Stimulated activated CD4-positive, alpha-beta T cell treated with anti-CD3 and anti-CD28 coated beads, Interleukin-2, amount 100 ng/mL, for 4 hours (primary cell): ENCODE measurements at regions not wholly inside any gene's neighbourhood (a gene's known extent, or its start where the extent isn't known, plus 50 kb on each side); places are given as distances from the start of the nearest gene placed in this dataset.
A peak's percentile ranks its signal among the peaks of the same experiment; 100 is the strongest.

ENCODE experiments used
- DNase-seq: peaks from one replicate; pipeline ENCODE4 v3.0.0-alpha.2; 2020; ENCODE audit warnings: low read depth

DNA sequence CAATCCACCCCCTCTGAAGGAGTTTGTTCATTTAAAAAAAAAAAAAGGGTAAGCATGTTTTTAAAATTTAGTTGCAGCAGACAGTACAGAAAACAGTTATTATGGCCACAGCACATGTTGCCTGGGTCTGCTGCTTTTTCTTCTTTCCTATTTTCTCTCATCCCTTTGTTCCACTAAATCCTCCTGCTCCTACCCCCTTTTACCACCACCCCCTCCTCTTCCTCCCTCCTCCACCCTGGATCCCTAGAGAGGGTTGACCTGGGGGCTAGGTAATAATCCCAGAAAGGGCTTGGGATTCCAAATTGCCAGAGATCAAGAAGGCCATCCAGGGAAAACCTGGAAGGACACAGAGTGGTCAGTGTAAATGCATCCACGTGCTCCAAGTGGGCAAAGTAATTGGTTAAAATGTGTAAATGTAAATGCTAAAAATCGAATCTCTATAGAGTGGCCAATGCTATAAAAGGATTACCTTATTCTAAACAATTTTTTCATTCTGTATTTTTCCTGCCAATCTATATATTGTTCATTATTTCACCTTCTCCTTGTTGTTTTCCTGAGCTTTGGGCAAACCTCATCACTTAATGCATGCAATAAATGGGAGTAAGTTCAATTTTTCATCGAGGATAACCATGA, 89.0 kb upstream of the PIK3CG start:
- DNase-seq: no peak

DNA sequence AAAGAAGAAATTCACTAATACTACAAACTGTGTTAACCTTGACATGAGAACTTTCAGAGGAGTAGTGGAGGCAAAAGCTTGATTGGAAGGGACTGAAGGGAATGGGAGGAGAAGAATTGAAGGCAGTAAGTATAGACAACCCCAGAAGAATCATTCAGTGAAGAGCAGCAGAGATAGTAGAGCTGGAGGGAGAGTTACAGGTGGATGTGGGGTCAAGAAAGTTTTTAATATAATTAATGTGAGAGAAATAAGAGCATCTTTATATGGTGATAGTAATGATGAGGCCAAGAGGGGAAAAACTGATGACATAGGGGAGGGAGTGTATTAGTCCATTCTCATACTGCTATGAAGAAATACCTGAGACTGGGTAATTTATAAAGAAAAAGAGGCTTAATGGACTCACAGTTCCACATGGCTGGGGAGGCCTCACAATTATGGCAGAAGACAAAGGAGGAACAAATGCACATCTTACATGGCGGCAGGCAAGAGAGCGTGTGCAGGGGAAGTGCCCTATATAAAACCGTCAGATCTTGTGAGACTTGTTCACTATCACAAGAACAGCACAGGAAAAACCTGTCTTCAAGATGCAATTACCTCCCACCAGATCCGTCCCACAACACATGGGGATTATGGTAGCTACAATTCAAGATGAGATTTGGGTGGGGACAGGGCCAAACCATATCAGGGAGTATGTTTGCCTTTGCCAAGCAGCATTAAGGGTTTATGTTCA, 88.3 kb upstream of the PIK3CG start:
- no peak for DNase-seq

- no peak for DNase-seq
Measured at GRCh38 chr7:106777674-106778299, 87.3 kb upstream of the PIK3CG start.

GRCh38 chr7:106778656-106779250, 86.3 kb upstream of the PIK3CG start:
- no peak for DNase-seq

GRCh38 chr7:106779877-106780276, 85.2 kb upstream of the PIK3CG start:
- no peak for DNase-seq

DNA sequence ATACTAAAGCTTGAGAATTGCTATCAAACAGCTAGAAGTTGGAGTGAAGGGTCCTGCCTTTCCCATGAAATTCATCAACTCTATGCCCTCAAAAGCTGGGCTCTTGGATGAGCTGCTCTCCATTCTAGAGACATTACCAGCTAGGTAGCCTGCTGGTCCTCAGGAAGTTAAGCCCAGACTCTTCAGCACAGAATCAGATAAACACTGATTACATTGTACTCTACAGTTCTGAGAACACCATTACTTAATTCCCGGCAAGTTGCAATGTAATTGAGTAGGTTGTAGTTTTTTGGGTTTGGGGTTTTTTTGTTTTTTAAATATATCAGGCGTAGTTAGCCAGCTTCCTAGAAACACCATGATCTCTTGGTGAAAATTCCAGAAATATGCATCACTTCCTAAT, 84.1 kb upstream of the PIK3CG start:
- no peak for DNase-seq

- DNase-seq: no peak
Measured at GRCh38 chr7:106781828-106782544, 83.1 kb upstream of the PIK3CG start.

DNA sequence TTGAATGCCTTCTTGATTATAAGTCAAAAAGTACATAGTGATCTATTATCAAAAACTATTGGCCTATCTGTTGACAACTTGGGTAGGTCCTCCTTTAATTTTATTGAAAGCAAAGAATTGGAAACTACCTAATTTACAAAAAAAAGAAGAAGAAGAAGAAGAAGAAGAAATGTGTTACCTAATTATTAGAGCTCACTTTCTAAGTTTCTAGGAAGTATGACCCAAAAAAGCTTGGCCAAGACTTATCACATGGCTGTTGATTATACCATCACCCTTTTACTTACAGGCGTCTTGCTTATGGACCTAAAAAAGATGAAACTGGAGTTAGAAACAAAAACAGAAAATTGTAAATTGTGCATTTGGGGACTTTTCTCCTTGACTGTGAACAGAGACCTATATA, 81.8 kb upstream of the PIK3CG start:
- no peak for DNase-seq

- no peak for DNase-seq
Measured at GRCh38 chr7:106788637-106789036, 76.4 kb upstream of the PIK3CG start.

- DNase-seq: no peak
Measured at GRCh38 chr7:106791526-106791925, 73.6 kb upstream of the PIK3CG start.

DNA sequence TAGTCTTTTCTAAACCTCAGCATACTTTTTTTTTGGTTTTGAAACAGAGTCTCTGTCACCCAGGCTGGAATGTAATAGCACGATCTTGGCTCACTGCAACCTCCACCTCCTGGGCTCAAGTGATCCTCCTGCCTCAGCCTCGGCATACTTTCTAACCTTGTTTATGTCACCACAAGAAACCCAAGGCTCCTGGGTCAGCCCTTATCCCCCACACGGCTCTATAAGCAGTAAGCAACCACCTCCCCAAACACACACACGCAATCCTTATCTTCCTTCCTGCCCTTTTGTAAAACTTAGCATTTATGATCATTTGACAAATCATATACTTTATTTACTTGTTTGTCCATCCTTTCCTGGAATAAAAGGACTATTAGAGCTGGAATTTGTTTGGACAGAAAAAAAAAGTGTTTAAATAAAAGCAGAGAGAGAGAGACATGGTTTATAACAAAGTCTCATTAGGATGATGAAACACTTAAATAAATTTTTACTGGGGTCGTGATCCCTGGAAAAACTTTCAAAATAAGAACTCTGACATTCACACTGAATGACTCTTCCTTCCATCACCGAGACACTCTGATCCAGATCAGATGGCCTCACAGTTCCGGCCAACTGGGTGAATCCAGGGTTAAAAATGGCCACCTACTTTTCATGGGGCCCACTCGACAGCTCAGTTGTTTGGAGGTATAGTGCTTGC, 72.7 kb upstream of the PIK3CG start:
- DNase-seq: no peak

- DNase-seq: peak; percentile 18
Measured at GRCh38 chr7:106793015-106793975, 71.8 kb upstream of the PIK3CG start.

DNA sequence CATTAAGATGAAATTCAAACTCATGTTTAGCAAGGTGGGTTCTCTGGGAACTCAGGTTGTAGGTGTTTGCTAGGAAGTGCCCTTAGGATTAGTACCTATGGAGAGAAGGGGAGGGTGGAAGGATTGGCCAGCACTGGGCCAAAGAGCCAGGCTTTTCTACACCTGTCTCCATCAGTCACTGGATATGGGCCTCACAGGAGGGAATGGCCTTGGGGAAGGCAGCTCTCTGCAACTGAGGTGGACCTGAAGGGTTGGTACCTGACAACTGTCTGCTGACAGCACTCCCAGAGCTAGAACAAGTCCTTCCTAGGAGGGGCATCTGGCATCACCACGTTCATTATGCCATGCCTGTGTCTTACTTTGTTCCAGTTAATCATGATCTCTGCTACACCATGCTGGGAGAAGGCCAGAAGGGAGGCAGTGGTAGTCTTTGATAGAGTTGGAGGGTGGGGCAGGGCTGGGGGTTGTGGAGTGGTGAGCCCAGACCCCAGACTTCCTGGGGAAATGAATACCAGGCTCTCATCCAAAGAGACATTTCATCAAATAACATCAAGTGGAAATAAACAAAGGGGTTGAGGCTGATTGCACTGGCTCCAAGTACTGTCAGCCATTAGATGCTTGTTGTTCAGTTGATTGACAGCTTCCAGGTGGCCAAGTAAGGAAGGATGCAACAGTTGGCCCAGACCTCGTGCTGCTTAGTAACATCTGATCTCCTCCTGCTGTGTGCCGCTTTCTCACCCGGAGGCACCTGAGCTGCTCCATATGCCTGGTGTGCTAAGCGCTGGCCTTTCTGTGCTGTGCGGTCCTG, 70.6 kb upstream of the PIK3CG start:
- DNase-seq: no peak

DNA sequence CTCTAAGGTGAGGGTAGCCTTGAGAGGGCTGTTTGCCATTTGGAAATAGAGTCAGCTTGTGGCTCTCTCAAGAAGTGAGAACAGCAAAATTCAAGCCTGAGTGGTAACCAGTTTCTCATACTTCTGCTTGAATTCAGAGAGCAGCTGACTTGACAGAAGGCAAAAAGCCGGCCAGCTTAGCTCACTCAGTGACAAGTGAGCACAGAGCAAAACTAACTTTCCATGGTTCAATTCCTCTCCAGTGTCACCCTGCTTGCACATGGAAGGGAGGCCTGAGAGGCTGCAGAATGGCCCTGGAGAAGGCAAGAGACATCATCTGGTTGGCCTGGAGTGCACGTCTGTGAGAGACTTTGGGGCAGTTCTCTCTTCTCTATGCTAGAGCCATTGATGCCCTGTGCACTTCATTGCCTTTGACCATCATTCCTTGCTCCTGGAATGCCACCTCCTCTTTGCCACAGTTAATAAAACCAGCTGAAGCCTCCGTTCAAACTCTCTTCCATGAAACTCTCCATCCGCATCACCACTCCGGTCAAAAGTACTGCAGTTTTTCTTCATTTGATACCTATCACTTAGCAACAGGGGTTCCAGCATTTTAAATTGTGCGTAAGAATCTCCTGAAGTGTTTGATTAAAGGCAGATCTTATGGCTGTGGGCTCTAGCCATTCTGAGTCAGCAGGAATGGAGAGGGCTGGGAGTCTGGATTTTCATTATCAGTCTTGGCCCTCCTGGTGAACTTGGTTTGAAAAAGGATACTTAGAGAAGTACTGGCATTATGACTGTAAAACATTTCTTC, 69.8 kb upstream of the PIK3CG start:
- DNase-seq: no peak

GRCh38 chr7:106795877-106796231, 69.2 kb upstream of the PIK3CG start:
- DNase-seq: no peak

DNA sequence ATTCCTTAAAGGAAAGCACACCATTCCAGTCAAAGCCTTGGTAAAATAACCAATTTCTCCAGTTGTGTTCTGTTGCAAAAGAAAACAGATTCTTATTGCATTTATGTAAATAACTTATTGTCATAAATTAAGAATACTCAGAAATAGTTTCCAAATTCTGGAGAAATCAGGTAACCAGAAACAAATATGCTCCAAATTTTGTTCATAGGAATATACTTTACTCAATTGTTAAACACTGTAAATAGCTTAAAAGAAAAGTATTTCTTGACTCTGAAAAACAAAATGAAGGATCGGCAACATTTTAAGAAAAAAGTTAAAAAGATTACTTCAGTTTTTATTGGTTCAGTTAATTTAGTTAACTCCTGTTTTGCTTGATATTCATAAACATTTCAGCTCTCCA, 67.1 kb upstream of the PIK3CG start:
- DNase-seq: no peak

- DNase-seq: no peak
Measured at GRCh38 chr7:106802589-106802988, 62.5 kb upstream of the PIK3CG start.

DNA sequence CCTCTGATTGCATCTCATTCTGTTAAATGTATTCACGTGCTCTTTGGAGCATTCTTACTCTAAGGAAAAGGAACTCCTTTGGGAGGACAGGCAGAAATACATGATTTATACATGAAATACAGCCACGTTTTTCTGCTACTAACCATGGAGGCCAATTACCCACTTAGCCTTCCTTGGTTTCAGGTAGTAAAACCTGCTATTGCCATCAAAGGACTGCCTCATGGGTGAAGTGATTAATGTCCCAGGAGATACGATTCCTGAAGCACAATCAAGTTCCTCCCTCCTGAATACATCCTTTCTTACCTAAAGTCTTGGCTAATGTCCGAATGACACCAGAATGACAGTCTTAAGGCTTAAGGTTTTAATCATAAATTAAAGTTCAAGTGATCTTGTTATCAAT, 58.5 kb upstream of the PIK3CG start:
- no peak for DNase-seq

DNA sequence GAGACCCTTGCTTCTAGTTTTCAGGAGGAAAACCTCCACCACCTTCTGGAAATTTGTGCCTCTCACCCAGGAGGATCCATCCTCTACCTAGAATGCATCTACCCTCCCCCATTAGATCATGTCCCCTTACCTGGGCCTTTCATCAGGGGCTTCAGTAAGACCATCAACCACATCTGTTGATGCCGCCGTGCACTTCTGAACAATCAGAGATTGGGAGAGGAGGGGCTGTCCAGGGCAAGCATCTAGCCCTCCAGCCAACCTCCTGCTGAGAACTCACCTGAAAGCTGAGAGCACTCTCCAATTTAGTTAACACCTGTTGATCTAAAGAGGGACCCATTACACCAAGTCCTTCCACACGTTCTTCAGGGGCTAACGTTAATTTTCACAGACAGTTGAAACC, 57.6 kb upstream of the PIK3CG start:
- DNase-seq: no peak
